ENCODE measurements at regions not wholly inside any gene's neighbourhood (a gene's known extent, or its start where the extent isn't known, plus 50 kb on each side); places are given as distances from the start of the nearest gene placed in this dataset.
A peak's percentile ranks its signal among the peaks of the same experiment; 100 is the strongest.

GRCh38 chr10:131025333-131025732, 286.2 kb downstream of the TCERG1L start:
- TF ChIP-seq, protein P1, sequence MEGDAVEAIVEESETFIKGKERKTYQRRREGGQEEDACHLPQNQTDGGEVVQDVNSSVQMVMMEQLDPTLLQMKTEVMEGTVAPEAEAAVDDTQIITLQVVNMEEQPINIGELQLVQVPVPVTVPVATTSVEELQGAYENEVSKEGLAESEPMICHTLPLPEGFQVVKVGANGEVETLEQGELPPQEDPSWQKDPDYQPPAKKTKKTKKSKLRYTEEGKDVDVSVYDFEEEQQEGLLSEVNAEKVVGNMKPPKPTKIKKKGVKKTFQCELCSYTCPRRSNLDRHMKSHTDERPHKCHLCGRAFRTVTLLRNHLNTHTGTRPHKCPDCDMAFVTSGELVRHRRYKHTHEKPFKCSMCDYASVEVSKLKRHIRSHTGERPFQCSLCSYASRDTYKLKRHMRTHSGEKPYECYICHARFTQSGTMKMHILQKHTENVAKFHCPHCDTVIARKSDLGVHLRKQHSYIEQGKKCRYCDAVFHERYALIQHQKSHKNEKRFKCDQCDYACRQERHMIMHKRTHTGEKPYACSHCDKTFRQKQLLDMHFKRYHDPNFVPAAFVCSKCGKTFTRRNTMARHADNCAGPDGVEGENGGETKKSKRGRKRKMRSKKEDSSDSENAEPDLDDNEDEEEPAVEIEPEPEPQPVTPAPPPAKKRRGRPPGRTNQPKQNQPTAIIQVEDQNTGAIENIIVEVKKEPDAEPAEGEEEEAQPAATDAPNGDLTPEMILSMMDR (IDR thresholded peaks at IDR 0.05): no peak
- no peak for TF ChIP-seq POLR2A (IDR thresholded peaks at IDR 0.05)
- peak in 2 of 3 donors; percentile 26 to 27 for DNase-seq

DNA sequence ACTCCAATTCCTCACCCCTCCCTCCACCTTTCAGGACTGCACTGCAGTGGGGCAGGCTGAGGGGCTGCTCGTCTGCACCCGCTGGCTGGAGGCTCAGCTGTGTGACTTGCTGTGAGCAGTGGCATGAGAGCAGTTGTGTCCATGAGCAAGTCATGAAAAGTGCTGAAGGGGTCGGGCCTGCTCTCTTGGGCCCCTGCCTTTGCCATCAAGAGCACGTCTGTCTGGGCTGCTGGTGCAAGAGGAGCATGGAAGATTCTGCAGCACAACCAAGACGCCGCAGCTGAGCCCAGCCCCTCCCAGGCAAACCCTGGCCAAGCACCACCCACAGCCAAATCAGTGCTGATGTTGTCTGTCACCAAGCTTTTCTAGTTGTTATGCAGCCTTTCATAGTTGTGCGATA, 284.3 kb downstream of the TCERG1L start:
- H3K4me3 ChIP-seq: no peak overlapping the region
- TF ChIP-seq, protein P1 (IDR thresholded peaks at IDR 0.05): no peak
- TF ChIP-seq POLR2A (IDR thresholded peaks at IDR 0.05): no peak
- H3K27me3 ChIP-seq: no peaks in the 10 kb centered on the region
- DNase-seq: peak in 2 of 3 donors; percentile 12 to 24
- H3K4me1 ChIP-seq: no peaks in the 10 kb centered on the region
- no peaks in the 10 kb centered on the region for H3K9me3 ChIP-seq
- H3K27ac ChIP-seq: no peak overlapping the region
- no peaks in the 10 kb centered on the region for H3K36me3 ChIP-seq

More at GRCh38 chr10:131025333-131025732, 286.2 kb downstream of the TCERG1L start:
- Histone ChIP-seq H3K9me3 (no peaks in the 10 kb centered on the region), H3K27ac (no peak overlapping the region), H3K27me3 (no peaks in the 10 kb centered on the region), H3K36me3 (no peaks in the 10 kb centered on the region), H3K4me3 (no peak overlapping the region), H3K4me1 (no peaks in the 10 kb centered on the region)

DNA sequence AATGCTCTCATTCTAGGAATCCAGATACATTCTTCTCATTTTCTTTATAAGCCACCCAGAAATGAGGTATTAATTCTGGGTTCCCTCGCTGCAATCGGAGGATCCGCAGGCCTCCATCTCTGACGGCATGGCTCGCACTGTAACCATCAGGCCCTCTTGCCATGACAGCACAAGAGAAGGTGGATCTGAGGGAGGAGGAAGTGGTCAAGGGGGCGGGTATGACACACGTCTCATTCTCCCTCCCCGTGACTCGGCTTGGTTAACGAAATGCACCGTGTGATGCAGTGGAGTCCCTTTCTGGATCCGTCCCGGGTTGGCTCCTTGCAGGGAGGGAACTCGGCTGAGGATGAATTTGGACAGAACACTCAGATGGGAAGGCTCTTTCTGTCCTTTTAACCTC, 280.2 kb downstream of the TCERG1L start:
- Histone ChIP-seq H3K9me3 (no peaks in the 10 kb centered on the region), H3K27ac (no peak overlapping the region), H3K36me3 (no peaks in the 10 kb centered on the region), H3K4me1 (no peaks in the 10 kb centered on the region), H3K27me3 (no peaks in the 10 kb centered on the region), H3K4me3 (no peak overlapping the region)
- TF ChIP-seq, protein P1 (IDR thresholded peaks at IDR 0.05): no peak
- no peak for TF ChIP-seq POLR2A (IDR thresholded peaks at IDR 0.05)
- DNase-seq: no peak

- TF ChIP-seq, protein P1 (IDR thresholded peaks at IDR 0.05): no peak
- TF ChIP-seq POLR2A (IDR thresholded peaks at IDR 0.05): no peak
- H3K36me3 ChIP-seq: no peaks in the 10 kb centered on the region
- H3K27me3 ChIP-seq: no peaks in the 10 kb centered on the region
- H3K9me3 ChIP-seq: no peaks in the 10 kb centered on the region
- no peak overlapping the region for H3K27ac ChIP-seq
- DNase-seq: peak in 1 of 3 donors; percentile 26
- H3K4me1 ChIP-seq: no peaks in the 10 kb centered on the region
- H3K4me3 ChIP-seq: no peak overlapping the region
Observed at GRCh38 chr10:131032329-131033165, 279.0 kb downstream of the TCERG1L start.

- Histone ChIP-seq H3K27me3 (no peaks in the 10 kb centered on the region), H3K9me3 (no peaks in the 10 kb centered on the region), H3K4me1 (no peaks in the 10 kb centered on the region), H3K4me3 (no peak overlapping the region), H3K36me3 (no peaks in the 10 kb centered on the region), H3K27ac (no peak overlapping the region)
- DNase-seq: no peak
- TF ChIP-seq POLR2A (IDR thresholded peaks at IDR 0.05): no peak
- TF ChIP-seq, protein P1 (IDR thresholded peaks at IDR 0.05): no peak
Observed at GRCh38 chr10:131033166-131034085, 278.1 kb downstream of the TCERG1L start.

Measured in Peyer's patch (tissue), 4 donors.